HFFc6 (cell line): ENCODE measurements at regions not wholly inside any gene's neighbourhood (a gene's known extent, or its start where the extent isn't known, plus 50 kb on each side); places are given as distances from the start of the nearest gene placed in this dataset.

ENCODE experiments used
- DNase-seq: peaks from one replicate; pipeline ENCODE4 v3.0.0-alpha.2; 2018
- H3K27ac Mint-ChIP-seq: 2 replicates; pipeline ENCODE4 v1.8.0; 2020; ENCODE audit warnings: mild to moderate bottlenecking, mixed read lengths
- H3K27me3 Mint-ChIP-seq: 2 replicates; pipeline ENCODE4 v1.8.0; 2021; ENCODE audit warnings: mild to moderate bottlenecking, moderate library complexity, mixed read lengths; ENCODE audit not compliant: insufficient read depth
- H3K36me3 Mint-ChIP-seq: 2 replicates; pipeline ENCODE4 v1.8.0; 2021; ENCODE audit warnings: low read depth, mixed read lengths
- H3K4me1 Mint-ChIP-seq: 2 replicates; pipeline ENCODE4 v1.8.0; 2020; ENCODE audit warnings: low read depth, mixed read lengths
- H3K4me3 Mint-ChIP-seq: 2 replicates; pipeline ENCODE4 v1.8.0; 2020; ENCODE audit warnings: mild to moderate bottlenecking, moderate library complexity, mixed read lengths
- H3K9me3 Mint-ChIP-seq: 2 replicates; pipeline ENCODE4 v1.8.0; 2020; ENCODE audit warnings: mild to moderate bottlenecking, mixed read lengths
- TF ChIP-seq, protein P1 (sequence below): fragments of 200-600 bp; sonication (generic); IDR thresholded peaks from 2 replicates; pipeline ENCODE4 v1.5.0; 2021; ENCODE audit warnings: antibody characterized with exemption, mild to moderate bottlenecking

GRCh38 chr1:189021577-189021976 is 1456.1 kb downstream of the BRINP3 start:
- H3K9me3 Mint-ChIP-seq, result peaks cover 48% of the 10 kb centered on the region
- no peak overlapping the region for H3K27ac Mint-ChIP-seq
- H3K27me3 Mint-ChIP-seq, result no peaks in the 10 kb centered on the region; the same call in 1 of the 2 replicates
- H3K4me1 Mint-ChIP-seq, result no peaks in the 10 kb centered on the region
- H3K36me3 Mint-ChIP-seq, result peaks cover 9% of the 10 kb centered on the region; the same call in 1 of the 2 replicates
- no peak overlapping the region for H3K4me3 Mint-ChIP-seq
- TF ChIP-seq, protein P1, sequence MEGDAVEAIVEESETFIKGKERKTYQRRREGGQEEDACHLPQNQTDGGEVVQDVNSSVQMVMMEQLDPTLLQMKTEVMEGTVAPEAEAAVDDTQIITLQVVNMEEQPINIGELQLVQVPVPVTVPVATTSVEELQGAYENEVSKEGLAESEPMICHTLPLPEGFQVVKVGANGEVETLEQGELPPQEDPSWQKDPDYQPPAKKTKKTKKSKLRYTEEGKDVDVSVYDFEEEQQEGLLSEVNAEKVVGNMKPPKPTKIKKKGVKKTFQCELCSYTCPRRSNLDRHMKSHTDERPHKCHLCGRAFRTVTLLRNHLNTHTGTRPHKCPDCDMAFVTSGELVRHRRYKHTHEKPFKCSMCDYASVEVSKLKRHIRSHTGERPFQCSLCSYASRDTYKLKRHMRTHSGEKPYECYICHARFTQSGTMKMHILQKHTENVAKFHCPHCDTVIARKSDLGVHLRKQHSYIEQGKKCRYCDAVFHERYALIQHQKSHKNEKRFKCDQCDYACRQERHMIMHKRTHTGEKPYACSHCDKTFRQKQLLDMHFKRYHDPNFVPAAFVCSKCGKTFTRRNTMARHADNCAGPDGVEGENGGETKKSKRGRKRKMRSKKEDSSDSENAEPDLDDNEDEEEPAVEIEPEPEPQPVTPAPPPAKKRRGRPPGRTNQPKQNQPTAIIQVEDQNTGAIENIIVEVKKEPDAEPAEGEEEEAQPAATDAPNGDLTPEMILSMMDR, result no peak
- DNase-seq, result no peak

DNA sequence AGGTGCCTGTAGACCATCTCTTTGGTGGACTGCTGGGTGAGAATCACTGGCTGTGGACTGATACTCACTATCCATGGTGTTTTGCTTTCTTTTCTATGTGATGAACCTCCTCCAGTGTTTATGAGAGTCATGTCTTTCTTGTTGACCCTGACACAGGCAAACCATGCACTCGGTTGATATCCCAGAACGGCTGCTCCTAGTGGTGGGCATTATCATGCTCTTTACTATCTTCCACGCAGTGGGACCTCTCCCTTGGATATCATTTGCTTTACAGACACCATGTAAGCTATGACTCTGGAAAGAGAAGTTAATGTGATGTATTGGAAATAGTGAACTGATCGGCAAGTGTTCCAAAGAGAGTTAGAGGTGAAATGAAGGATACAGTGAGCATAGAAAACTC is 1455.6 kb downstream of the BRINP3 start:
- Mint-ChIP-seq H3K4me1 (no peaks in the 10 kb centered on the region), H3K27me3 (no peaks in the 10 kb centered on the region), H3K9me3 (peaks cover 44% of the 10 kb centered on the region), H3K4me3 (no peak overlapping the region), H3K27ac (no peak overlapping the region), H3K36me3 (peaks cover 5% of the 10 kb centered on the region; the same call in 1 of the 2 replicates)
- no peak for DNase-seq
- TF ChIP-seq, protein P1, result no peak

- Mint-ChIP-seq H3K4me3 (no peak overlapping the region), H3K9me3 (peaks cover 25% of the 10 kb centered on the region), H3K27me3 (0 out of 2 replicates have a peak, but pooled peaks cover 2% of the 10 kb centered on the region), H3K4me1 (no peaks in the 10 kb centered on the region), H3K36me3 (peaks cover 5% of the 10 kb centered on the region; the same call in 1 of the 2 replicates), H3K27ac (no peak overlapping the region)
- TF ChIP-seq, protein P1, result no peak
- DNase-seq, result no peak
These were observed 1450.2 kb downstream of the BRINP3 start for GRCh38 chr1:189027512-189027911.

DNA sequence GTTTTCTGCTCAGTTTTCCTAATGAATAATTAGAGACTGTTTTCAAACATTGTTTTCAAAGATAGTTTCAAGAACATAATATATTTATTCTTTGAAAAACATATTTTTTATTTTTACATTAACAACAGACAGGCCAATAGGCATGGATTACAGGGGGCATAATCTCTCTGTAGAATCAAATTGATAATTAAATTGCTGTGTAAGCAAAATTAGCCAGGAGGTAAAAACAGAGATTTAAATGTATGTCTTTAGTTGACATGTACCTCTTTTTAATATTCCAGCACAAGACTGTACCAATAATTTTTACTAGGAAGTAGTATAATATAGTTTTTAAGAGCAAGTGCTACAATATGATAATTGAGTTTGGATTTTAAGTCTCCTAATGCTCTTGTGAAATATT is 1444.5 kb downstream of the BRINP3 start:
- no peaks in the 10 kb centered on the region for H3K36me3 Mint-ChIP-seq
- no peak overlapping the region for H3K4me3 Mint-ChIP-seq
- H3K27me3 Mint-ChIP-seq, result 0 out of 2 replicates have a peak, but pooled peaks cover 2% of the 10 kb centered on the region
- no peak overlapping the region for H3K27ac Mint-ChIP-seq
- TF ChIP-seq, protein P1, result no peak
- peaks cover 21% of the 10 kb centered on the region for H3K9me3 Mint-ChIP-seq
- DNase-seq, result no peak
- H3K4me1 Mint-ChIP-seq, result no peaks in the 10 kb centered on the region

- Mint-ChIP-seq H3K36me3 (no peaks in the 10 kb centered on the region), H3K4me1 (no peaks in the 10 kb centered on the region), H3K27ac (no peak overlapping the region), H3K27me3 (no peaks in the 10 kb centered on the region), H3K9me3 (peaks cover 24% of the 10 kb centered on the region), H3K4me3 (no peak overlapping the region)
- DNase-seq, result no peak
- TF ChIP-seq, protein P1, result no peak
These were observed 1441.0 kb downstream of the BRINP3 start for GRCh38 chr1:189036628-189037027.

GRCh38 chr1:189046127-189046526 is 1431.5 kb downstream of the BRINP3 start:
- no peak overlapping the region for H3K27ac Mint-ChIP-seq
- H3K4me3 Mint-ChIP-seq, result no peak overlapping the region
- no peaks in the 10 kb centered on the region for H3K36me3 Mint-ChIP-seq
- peaks cover 48% of the 10 kb centered on the region for H3K9me3 Mint-ChIP-seq
- TF ChIP-seq, protein P1, result no peak
- DNase-seq, result no peak
- H3K27me3 Mint-ChIP-seq, result no peaks in the 10 kb centered on the region
- H3K4me1 Mint-ChIP-seq, result no peaks in the 10 kb centered on the region
